ENCODE measurements at regions not wholly inside any gene's neighbourhood (a gene's known extent, or its start where the extent isn't known, plus 50 kb on each side); places are given as distances from the start of the nearest gene placed in this dataset.

DNA sequence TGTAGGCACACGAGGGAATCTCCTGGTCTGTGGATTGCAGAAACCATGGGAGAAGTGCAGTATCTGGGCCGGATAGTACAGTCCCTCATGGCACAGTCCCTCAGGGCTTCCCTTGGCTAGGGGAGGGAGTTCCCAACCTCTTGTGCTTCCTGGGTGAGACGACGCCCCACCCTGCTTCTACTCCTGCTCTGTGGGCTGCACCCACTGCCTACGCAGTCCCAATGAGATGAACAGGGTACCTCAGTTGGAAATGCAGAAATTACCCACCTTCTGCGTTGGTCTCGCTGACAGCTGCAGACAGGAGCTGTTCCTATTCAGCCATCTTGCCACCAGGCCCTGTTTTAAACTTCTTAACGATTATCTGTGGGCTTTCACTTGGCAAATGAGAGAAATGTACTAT is 157.2 kb upstream of the CARD18 start (continued):
- TF ChIP-seq, protein P1, sequence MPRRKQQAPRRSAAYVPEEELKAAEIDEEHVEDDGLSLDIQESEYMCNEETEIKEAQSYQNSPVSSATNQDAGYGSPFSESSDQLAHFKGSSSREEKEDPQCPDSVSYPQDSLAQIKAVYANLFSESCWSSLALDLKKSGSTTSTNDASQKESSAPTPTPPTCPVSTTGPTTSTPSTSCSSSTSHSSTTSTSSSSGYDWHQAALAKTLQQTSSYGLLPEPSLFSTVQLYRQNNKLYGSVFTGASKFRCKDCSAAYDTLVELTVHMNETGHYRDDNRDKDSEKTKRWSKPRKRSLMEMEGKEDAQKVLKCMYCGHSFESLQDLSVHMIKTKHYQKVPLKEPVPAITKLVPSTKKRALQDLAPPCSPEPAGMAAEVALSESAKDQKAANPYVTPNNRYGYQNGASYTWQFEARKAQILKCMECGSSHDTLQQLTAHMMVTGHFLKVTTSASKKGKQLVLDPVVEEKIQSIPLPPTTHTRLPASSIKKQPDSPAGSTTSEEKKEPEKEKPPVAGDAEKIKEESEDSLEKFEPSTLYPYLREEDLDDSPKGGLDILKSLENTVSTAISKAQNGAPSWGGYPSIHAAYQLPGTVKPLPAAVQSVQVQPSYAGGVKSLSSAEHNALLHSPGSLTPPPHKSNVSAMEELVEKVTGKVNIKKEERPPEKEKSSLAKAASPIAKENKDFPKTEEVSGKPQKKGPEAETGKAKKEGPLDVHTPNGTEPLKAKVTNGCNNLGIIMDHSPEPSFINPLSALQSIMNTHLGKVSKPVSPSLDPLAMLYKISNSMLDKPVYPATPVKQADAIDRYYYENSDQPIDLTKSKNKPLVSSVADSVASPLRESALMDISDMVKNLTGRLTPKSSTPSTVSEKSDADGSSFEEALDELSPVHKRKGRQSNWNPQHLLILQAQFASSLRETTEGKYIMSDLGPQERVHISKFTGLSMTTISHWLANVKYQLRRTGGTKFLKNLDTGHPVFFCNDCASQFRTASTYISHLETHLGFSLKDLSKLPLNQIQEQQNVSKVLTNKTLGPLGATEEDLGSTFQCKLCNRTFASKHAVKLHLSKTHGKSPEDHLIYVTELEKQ (CRISPR knock-in tag; IDR thresholded peaks at IDR 0.05) = no peak
- TF ChIP-seq NCOA4 (IDR thresholded peaks at IDR 0.05; ENCODE audit: partially characterized antibody) = no peak
- TF ChIP-seq, protein P2, sequence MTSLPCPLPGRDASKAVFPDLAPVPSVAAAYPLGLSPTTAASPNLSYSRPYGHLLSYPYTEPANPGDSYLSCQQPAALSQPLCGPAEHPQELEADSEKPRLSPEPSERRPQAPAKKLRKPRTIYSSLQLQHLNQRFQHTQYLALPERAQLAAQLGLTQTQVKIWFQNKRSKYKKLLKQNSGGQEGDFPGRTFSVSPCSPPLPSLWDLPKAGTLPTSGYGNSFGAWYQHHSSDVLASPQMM (CRISPR knock-in tag; IDR thresholded peaks at IDR 0.05) = no peak
- TF ChIP-seq PTBP1 (IDR thresholded peaks at IDR 0.05; ENCODE audit: low read depth, low read length) = no peak
- no peak for TF ChIP-seq RBM15 (IDR thresholded peaks at IDR 0.05; ENCODE audit: insufficient read depth, low read length)
- TF ChIP-seq ATF3 (IDR thresholded peaks at IDR 0.05) = no peak
- no peak for TF ChIP-seq ATF3 (CRISPR knock-in tag; conservative IDR thresholded peaks at IDR 0.05)
- TF ChIP-seq, protein P3, sequence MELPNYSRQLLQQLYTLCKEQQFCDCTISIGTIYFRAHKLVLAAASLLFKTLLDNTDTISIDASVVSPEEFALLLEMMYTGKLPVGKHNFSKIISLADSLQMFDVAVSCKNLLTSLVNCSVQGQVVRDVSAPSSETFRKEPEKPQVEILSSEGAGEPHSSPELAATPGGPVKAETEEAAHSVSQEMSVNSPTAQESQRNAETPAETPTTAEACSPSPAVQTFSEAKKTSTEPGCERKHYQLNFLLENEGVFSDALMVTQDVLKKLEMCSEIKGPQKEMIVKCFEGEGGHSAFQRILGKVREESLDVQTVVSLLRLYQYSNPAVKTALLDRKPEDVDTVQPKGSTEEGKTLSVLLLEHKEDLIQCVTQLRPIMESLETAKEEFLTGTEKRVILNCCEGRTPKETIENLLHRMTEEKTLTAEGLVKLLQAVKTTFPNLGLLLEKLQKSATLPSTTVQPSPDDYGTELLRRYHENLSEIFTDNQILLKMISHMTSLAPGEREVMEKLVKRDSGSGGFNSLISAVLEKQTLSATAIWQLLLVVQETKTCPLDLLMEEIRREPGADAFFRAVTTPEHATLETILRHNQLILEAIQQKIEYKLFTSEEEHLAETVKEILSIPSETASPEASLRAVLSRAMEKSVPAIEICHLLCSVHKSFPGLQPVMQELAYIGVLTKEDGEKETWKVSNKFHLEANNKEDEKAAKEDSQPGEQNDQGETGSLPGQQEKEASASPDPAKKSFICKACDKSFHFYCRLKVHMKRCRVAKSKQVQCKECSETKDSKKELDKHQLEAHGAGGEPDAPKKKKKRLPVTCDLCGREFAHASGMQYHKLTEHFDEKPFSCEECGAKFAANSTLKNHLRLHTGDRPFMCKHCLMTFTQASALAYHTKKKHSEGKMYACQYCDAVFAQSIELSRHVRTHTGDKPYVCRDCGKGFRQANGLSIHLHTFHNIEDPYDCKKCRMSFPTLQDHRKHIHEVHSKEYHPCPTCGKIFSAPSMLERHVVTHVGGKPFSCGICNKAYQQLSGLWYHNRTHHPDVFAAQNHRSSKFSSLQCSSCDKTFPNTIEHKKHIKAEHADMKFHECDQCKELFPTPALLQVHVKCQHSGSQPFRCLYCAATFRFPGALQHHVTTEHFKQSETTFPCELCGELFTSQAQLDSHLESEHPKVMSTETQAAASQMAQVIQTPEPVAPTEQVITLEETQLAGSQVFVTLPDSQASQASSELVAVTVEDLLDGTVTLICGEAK (IDR thresholded peaks at IDR 0.05) = no peak
- TF ChIP-seq, protein P3 (CRISPR knock-in tag; IDR thresholded peaks at IDR 0.05) = no peak
- TF ChIP-seq ZNF124 (CRISPR knock-in tag; IDR thresholded peaks at IDR 0.05) = no peak
